ENCODE measurements at regions not wholly inside any gene's neighbourhood (a gene's known extent, or its start where the extent isn't known, plus 50 kb on each side); places are given as distances from the start of the nearest gene placed in this dataset.

- H2AK5ac ChIP-seq (ENCODE audit: low read length, severe bottlenecking) = no peak overlapping the region
- no peak overlapping the region for H2BK12ac ChIP-seq (ENCODE audit: low read length in 2 of 2)
- H3K27ac ChIP-seq (ENCODE audit: low read length, poor library complexity, severe bottlenecking) = no peak overlapping the region
- no peaks in the 10 kb centered on the region for H3K36me3 ChIP-seq (ENCODE audit: control insufficient read depth in 1 of 2, insufficient read depth in 2 of 2, low read depth in 1 of 2, low read length in 2 of 2)
- H2BK120ac ChIP-seq (ENCODE audit: low read depth, low read length) = no peak overlapping the region
- H3K4ac ChIP-seq (ENCODE audit: low read depth in 1 of 2, low read length in 2 of 2) = no peak overlapping the region
- H3K4me2 ChIP-seq (ENCODE audit: low read length, poor library complexity, severe bottlenecking) = no peak overlapping the region
- no peak overlapping the region for H4K91ac ChIP-seq (ENCODE audit: low read length)
- H2BK5ac ChIP-seq (ENCODE audit: low read depth, low read length, poor library complexity, severe bottlenecking) = no peak overlapping the region
- no peak overlapping the region for H3K14ac ChIP-seq (ENCODE audit: low read length in 2 of 2)
- H4K8ac ChIP-seq (ENCODE audit: low read length) = no peak overlapping the region
- no peak for DNase-seq
- H3K18ac ChIP-seq (ENCODE audit: low read depth in 1 of 2, low read length in 2 of 2) = no peak overlapping the region
- H2BK15ac ChIP-seq (ENCODE audit: low read depth, poor library complexity, severe bottlenecking) = no peak overlapping the region
- no peak overlapping the region for H3K9ac ChIP-seq (ENCODE audit: low read length)
- no peak overlapping the region for H3K23ac ChIP-seq (ENCODE audit: low read length in 2 of 2)
- H3K4me3 ChIP-seq (ENCODE audit: insufficient read depth in 1 of 2, low read depth in 1 of 2, low read length in 2 of 2) = no peak overlapping the region
- no peaks in the 10 kb centered on the region for H3K27me3 ChIP-seq (ENCODE audit: control insufficient read depth in 1 of 2, insufficient read depth in 1 of 2, low read length in 2 of 2)
- no peaks in the 10 kb centered on the region for H3K9me3 ChIP-seq (ENCODE audit: control insufficient read depth, low read length)
- H3K79me1 ChIP-seq (replicated peaks; ENCODE audit: low read length, poor library complexity, severe bottlenecking) = no peaks in the 10 kb centered on the region
- H2AFZ ChIP-seq (ENCODE audit: low read depth, low read length) = no peak overlapping the region
- no peaks in the 10 kb centered on the region for H3K4me1 ChIP-seq (ENCODE audit: control insufficient read depth, insufficient read depth, low read depth, low read length)
- WGBS = 83% methylated on average over 1 of the region's 1 CpG
Measured at GRCh38 chr3:87361956-87362355, 85.6 kb upstream of the POU1F1 start.

- Histone ChIP-seq H4K91ac (ENCODE audit: low read length) (no peak overlapping the region), H3K23ac (ENCODE audit: low read length in 2 of 2) (no peak overlapping the region), H3K36me3 (ENCODE audit: control insufficient read depth in 1 of 2, insufficient read depth in 2 of 2, low read depth in 1 of 2, low read length in 2 of 2) (no peaks in the 10 kb centered on the region), H3K14ac (ENCODE audit: low read length in 2 of 2) (no peak overlapping the region), H2AFZ (ENCODE audit: low read depth, low read length) (no peak overlapping the region), H3K9ac (ENCODE audit: low read length) (no peak overlapping the region), H3K79me1 (replicated peaks; ENCODE audit: low read length, poor library complexity, severe bottlenecking) (no peaks in the 10 kb centered on the region), H3K4me2 (ENCODE audit: low read length, poor library complexity, severe bottlenecking) (no peak overlapping the region), H3K9me3 (ENCODE audit: control insufficient read depth, low read length) (no peaks in the 10 kb centered on the region), H3K4me1 (ENCODE audit: control insufficient read depth, insufficient read depth, low read depth, low read length) (no peaks in the 10 kb centered on the region), H2AK5ac (ENCODE audit: low read length, severe bottlenecking) (no peak overlapping the region), H2BK120ac (ENCODE audit: low read depth, low read length) (no peak overlapping the region), H3K4me3 (ENCODE audit: insufficient read depth in 1 of 2, low read depth in 1 of 2, low read length in 2 of 2) (no peak overlapping the region), H3K18ac (ENCODE audit: low read depth in 1 of 2, low read length in 2 of 2) (no peak overlapping the region), H3K27me3 (ENCODE audit: control insufficient read depth in 1 of 2, insufficient read depth in 1 of 2, low read length in 2 of 2) (no peaks in the 10 kb centered on the region), H2BK5ac (ENCODE audit: low read depth, low read length, poor library complexity, severe bottlenecking) (no peak overlapping the region), H3K4ac (ENCODE audit: low read depth in 1 of 2, low read length in 2 of 2) (no peak overlapping the region), H2BK15ac (ENCODE audit: low read depth, poor library complexity, severe bottlenecking) (no peak overlapping the region), H2BK12ac (ENCODE audit: low read length in 2 of 2) (no peak overlapping the region), H3K27ac (ENCODE audit: low read length, poor library complexity, severe bottlenecking) (no peak overlapping the region), H4K8ac (ENCODE audit: low read length) (no peak overlapping the region)
- no peak for DNase-seq
Measured at GRCh38 chr3:87361271-87361670, 84.9 kb upstream of the POU1F1 start.

- no peak overlapping the region for H2BK15ac ChIP-seq (ENCODE audit: low read depth, poor library complexity, severe bottlenecking)
- 94% methylated on average over 2 of the region's 2 CpGs for WGBS
Measured at GRCh38 chr3:87359826-87360225, 83.4 kb upstream of the POU1F1 start.

GRCh38 chr3:87359025-87359424 lies 82.6 kb upstream of the POU1F1 start:
- H2AK5ac ChIP-seq (ENCODE audit: low read length, severe bottlenecking) = no peak overlapping the region
- H3K27ac ChIP-seq (ENCODE audit: low read length, poor library complexity, severe bottlenecking) = no peak overlapping the region
- H4K91ac ChIP-seq (ENCODE audit: low read length) = no peak overlapping the region
- H3K27me3 ChIP-seq (ENCODE audit: control insufficient read depth in 1 of 2, insufficient read depth in 1 of 2, low read length in 2 of 2) = no peaks in the 10 kb centered on the region
- H2BK120ac ChIP-seq (ENCODE audit: low read depth, low read length) = no peak overlapping the region
- H2BK12ac ChIP-seq (ENCODE audit: low read length in 2 of 2) = no peak overlapping the region
- no peak overlapping the region for H3K14ac ChIP-seq (ENCODE audit: low read length in 2 of 2)
- no peak overlapping the region for H2AFZ ChIP-seq (ENCODE audit: low read depth, low read length)
- no peaks in the 10 kb centered on the region for H3K4me1 ChIP-seq (ENCODE audit: control insufficient read depth, insufficient read depth, low read depth, low read length)
- no peak overlapping the region for H3K18ac ChIP-seq (ENCODE audit: low read depth in 1 of 2, low read length in 2 of 2)
- DNase-seq = no peak
- H3K4me2 ChIP-seq (ENCODE audit: low read length, poor library complexity, severe bottlenecking) = no peak overlapping the region
- WGBS = 50% methylated on average over 2 of the region's 4 CpGs
- no peak overlapping the region for H3K4me3 ChIP-seq (ENCODE audit: insufficient read depth in 1 of 2, low read depth in 1 of 2, low read length in 2 of 2)
- H3K9ac ChIP-seq (ENCODE audit: low read length) = no peak overlapping the region
- no peak overlapping the region for H4K8ac ChIP-seq (ENCODE audit: low read length)
- H2BK15ac ChIP-seq (ENCODE audit: low read depth, poor library complexity, severe bottlenecking) = no peak overlapping the region
- no peaks in the 10 kb centered on the region for H3K36me3 ChIP-seq (ENCODE audit: control insufficient read depth in 1 of 2, insufficient read depth in 2 of 2, low read depth in 1 of 2, low read length in 2 of 2)
- no peak overlapping the region for H3K4ac ChIP-seq (ENCODE audit: low read depth in 1 of 2, low read length in 2 of 2)
- no peak overlapping the region for H2BK5ac ChIP-seq (ENCODE audit: low read depth, low read length, poor library complexity, severe bottlenecking)
- H3K23ac ChIP-seq (ENCODE audit: low read length in 2 of 2) = no peak overlapping the region
- H3K9me3 ChIP-seq (ENCODE audit: control insufficient read depth, low read length) = no peaks in the 10 kb centered on the region
- no peaks in the 10 kb centered on the region for H3K79me1 ChIP-seq (replicated peaks; ENCODE audit: low read length, poor library complexity, severe bottlenecking)

More at GRCh38 chr3:87359826-87360225, 83.4 kb upstream of the POU1F1 start:
- Histone ChIP-seq H3K79me1 (replicated peaks; ENCODE audit: low read length, poor library complexity, severe bottlenecking) (no peaks in the 10 kb centered on the region), H3K36me3 (ENCODE audit: control insufficient read depth in 1 of 2, insufficient read depth in 2 of 2, low read depth in 1 of 2, low read length in 2 of 2) (no peaks in the 10 kb centered on the region), H2BK5ac (ENCODE audit: low read depth, low read length, poor library complexity, severe bottlenecking) (no peak overlapping the region), H3K27me3 (ENCODE audit: control insufficient read depth in 1 of 2, insufficient read depth in 1 of 2, low read length in 2 of 2) (no peaks in the 10 kb centered on the region), H3K18ac (ENCODE audit: low read depth in 1 of 2, low read length in 2 of 2) (no peak overlapping the region), H3K4ac (ENCODE audit: low read depth in 1 of 2, low read length in 2 of 2) (no peak overlapping the region), H2BK12ac (ENCODE audit: low read length in 2 of 2) (no peak overlapping the region), H3K4me2 (ENCODE audit: low read length, poor library complexity, severe bottlenecking) (no peak overlapping the region), H4K91ac (ENCODE audit: low read length) (no peak overlapping the region), H3K9ac (ENCODE audit: low read length) (no peak overlapping the region), H4K8ac (ENCODE audit: low read length) (no peak overlapping the region), H3K23ac (ENCODE audit: low read length in 2 of 2) (no peak overlapping the region), H2AK5ac (ENCODE audit: low read length, severe bottlenecking) (no peak overlapping the region), H2AFZ (ENCODE audit: low read depth, low read length) (no peak overlapping the region), H3K27ac (ENCODE audit: low read length, poor library complexity, severe bottlenecking) (no peak overlapping the region), H3K14ac (ENCODE audit: low read length in 2 of 2) (no peak overlapping the region), H3K4me3 (ENCODE audit: insufficient read depth in 1 of 2, low read depth in 1 of 2, low read length in 2 of 2) (no peak overlapping the region), H2BK120ac (ENCODE audit: low read depth, low read length) (no peak overlapping the region), H3K9me3 (ENCODE audit: control insufficient read depth, low read length) (no peaks in the 10 kb centered on the region), H3K4me1 (ENCODE audit: control insufficient read depth, insufficient read depth, low read depth, low read length) (no peaks in the 10 kb centered on the region)
- no peak for DNase-seq
